GM19328 (cell line): ENCODE measurements at regions not wholly inside any gene's neighbourhood (a gene's known extent, or its start where the extent isn't known, plus 50 kb on each side); places are given as distances from the start of the nearest gene placed in this dataset.
"Not testable (repeated sequence)": the region's sequence is repeated elsewhere in the genome, so short reads cannot be mapped to it uniquely, and the experiment has no call there.

Source experiments
- ATAC-seq: cut with Tn5 transposase; IDR thresholded peaks from one replicate; pipeline ENCODE4 v1.9.1; 2021; ENCODE audit warnings: mild to moderate bottlenecking, moderate library complexity; ENCODE audit not compliant: unreplicated experiment

DNA sequence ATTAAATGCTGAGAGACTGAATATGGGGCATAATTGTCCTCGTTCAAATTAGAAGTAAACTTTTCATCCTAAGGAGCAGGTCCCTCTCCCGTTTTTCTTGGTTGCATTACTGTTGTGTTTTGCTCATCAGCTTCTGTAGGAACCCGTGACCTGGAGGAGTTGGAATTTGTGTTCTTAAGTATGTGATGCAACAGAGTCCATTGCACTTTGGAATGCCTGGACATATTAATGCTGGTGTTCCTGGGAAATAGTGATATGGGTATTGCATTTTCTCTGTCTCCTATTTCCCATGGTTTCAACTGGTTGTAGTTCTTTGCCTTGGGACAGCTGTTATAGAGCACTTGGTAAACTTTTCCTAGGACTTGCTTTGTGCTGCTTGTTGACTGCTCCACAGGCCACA lies 417.8 kb upstream of the LCORL start:
- no peak for ATAC-seq

DNA sequence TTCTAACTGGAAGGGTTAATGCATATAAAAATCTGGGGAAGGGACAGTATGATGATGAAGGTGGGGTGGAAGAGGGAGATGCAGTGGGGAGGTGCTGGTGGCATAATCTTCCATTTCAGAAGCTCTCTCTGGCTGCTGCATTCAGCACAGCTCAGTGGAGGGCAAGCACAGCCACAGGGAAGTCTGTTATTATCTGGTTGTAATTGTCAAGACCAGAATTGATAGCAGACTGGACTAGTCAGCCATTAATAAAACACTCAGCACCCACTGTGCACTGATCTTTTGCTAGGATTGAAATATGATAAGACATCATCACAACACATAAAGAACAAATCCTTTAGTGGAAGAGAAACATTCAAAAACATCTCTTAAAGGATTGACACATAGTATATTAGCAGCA lies 414.2 kb upstream of the LCORL start:
- ATAC-seq = no peak

DNA sequence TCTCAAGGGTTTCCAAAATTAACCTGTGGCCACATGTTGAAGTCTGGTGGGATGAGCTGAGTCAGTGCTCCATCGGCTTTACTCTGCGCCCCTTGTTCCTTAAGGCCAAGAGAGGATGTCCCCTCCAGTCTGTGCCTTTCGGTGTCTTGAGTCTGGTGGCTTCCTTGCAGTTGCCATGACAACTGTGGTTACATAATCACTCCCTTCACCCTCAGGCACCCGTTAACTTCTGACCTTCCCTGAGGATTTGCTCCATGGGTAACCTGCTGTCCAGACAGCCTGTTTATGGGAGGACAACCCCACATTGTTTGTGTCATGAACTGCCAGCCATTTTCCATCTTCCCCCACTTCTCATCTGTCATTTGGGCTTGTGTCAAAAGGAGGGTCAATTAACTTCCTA lies 401.1 kb upstream of the LCORL start:
- ATAC-seq = no peak

DNA sequence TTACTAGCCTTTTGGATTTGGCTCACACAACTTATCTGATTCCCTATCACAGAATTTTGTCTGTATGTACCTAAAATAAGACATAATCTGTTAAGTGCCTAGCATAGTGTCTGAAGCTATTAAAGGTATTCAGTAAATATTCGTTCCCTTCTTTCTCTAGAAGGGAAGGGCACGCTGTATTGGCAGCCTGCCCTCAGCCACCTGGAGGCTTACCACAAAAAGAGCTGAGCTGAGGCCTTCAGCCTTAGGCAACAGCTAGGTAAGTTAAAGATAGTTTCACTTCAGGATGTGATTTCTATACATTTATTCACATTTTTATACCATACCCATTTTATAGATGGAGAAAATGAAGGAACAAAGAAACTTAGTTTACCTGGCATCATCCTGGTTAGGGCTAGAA lies 400.0 kb upstream of the LCORL start:
- ATAC-seq = no peak

DNA sequence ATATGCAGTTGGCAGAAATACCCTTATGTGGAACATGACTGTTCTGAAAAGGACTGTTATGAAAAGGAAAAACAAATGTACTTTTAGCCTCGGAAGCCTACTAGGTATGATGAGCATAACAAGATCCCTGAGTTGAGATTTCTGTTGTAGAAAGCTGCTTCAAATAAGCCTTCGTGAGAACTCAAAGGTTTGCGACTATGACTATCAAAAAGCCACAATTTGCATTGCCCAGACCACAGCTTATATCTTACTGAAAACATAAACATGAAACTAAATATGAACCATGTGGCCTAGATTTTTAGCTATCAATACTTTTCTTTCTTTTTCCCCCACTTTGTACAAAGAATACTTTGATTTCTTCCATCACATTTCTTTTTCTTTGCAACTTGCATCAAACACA lies 398.2 kb upstream of the LCORL start:
- ATAC-seq = peak; percentile 55

DNA sequence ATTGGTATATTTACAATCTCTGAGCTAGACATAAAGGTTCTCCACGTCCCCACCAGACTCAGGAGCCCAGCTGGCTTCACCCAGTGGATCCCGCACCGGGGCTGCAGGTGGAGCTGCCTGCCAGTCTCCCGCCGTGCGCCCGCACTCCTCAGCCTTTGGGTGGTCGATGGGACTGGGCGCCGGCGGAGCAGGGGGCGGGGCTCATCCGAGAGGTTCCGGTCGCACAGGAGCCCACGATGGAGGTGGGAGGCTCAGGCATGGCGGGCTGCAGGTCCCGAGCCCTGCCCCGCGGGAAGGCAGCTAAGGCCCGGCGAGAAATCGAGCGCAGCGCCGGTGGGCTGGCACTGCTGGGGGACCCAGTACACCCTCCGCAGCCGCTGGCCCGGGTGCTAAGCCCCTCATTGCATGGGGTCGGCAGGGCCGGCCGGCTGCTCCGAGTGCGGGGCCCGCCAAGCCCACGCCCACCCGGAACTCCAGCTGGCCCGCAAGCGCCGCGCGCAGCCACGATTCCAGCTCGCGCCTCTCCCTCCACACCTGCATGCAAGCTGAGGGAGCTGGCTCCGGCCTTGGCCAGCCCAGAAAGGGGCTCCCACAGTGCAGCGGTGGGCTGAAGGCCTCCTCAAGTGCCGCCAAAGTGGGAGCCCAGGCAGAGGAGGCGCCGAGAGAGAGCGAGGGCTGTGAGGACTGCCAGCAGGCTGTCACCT lies 396.8 kb upstream of the LCORL start:
- ATAC-seq = not testable (repeated sequence)

DNA sequence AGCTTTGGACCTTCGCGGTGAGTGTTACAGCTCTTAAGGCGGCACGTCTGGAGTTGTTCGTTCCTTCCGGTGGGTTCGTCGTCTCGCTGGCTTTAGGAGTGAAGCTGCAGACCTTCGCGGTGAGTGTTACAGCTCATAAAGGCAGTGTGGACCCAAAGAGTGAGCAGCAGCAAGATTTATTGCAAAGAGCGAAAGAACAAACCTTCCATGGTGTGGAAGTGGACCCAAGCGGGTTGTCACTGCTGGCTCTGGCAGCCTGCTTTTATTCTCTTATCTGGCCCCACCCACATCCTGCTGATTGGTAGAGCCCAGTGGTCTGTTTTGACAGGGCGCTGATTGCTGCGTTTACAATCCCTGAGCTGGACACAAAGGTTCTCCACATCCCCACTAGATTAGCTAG lies 396.1 kb upstream of the LCORL start:
- ATAC-seq = not testable (repeated sequence)

DNA sequence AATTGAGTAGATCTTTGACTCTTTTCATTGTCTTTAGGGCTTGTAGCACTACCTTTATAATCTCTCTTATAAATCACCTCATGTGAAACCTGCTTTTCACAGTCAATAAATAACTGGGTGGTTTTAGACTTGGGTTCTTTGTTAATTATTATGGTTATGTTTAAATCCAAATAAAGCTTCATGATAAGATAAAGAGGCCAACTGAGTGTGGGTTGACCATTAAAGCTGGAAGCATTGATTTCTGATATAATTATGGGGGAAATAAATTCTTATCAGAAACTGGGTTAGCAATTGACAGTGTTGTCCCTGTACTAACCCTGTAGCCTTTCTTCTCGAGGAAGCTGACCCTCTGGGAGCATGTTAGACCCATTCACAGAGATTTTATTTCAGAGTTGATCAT lies 384.7 kb upstream of the LCORL start:
- ATAC-seq = no peak

DNA sequence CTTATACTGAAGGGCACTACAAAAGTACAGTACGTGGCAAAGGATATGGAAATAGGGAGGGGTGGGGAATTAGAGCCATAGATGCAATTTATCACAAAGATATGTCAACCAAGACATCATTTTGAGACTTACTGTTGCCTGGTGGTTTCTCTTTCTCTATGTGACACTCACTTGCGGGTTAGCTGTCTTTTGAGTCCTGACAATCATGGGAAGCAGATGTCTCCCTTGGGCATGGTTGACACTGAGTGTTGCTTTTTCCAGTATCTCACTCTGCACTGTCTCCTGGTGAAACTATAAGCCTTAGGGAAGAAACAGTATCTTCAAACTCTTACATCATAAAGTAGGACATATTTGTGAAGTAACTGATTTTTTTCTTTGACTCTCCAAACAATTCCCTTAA lies 383.5 kb upstream of the LCORL start:
- ATAC-seq = no peak

DNA sequence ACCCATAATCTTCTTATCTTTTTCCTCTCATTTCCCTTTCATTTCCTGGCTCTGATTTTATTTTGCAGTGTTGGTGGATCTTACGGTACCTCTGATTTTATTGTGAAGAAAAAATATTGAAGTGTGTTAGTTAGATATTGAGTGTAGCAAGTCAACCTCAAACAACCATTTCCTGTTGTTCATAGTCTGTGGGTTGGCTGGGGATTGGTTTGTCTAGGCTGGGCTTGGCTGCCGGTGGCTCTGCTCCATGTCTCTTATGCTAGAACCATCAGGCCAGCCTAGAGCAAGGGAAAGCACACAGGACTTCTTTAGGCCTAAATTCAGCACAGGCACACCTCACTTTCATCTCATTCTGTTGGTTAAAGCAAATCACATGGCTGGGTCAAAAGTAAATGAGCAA lies 383.1 kb upstream of the LCORL start:
- no peak for ATAC-seq

DNA sequence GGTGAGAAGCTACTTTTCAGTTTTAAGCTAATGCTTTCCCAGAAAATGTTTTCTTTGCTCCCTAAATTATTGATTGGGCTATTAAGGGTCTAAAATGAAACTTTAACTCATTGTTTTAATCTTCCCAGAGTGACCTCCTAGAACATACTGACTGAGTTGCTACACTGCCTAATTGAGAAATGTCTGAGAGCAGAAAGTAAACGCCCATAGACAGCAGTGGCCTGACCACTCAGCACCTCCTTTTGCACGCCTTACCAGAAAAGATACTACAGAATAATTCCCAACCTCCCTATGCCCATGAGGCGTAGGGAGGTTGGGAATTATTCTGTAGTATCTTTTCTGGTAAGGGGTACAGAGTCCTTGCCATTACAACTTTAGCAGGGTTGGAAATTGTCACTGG lies 381.8 kb upstream of the LCORL start:
- ATAC-seq = no peak

DNA sequence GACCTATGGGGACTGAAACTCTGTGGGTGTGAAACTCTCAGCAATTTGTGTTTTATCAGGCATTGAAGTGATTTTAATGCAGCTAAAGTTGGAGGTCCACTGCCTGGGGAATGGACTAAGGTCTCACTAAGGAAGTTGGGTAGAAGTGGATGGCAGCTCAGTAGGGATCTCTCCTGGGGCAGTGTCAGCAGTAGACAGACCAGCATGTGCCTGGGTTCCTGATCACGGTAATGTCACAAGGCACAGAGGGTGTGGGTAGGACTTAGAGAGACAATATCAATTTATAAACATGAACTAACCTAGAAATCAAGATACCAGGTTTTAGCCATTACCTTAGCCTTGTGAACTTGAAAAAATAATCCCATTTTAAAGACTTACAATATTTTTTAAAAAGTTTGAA lies 380.3 kb upstream of the LCORL start:
- no peak for ATAC-seq

DNA sequence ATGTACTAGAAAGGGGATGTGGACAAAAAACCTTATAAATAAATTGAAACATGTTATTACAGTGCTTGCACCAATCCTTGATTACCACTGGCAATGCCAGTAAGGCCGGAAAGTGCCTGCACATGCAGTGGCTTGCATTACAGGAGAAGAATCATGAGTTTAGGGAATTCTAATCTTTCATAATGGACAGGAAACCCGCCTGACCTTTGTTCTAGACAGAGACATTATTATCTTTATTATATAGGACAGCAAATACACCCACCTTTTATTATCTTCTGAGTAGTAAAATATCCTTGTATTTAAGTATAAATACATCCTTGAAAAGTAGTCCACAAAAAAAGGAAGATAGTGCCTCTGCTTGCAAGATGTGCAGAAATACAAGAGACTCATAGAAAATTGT lies 379.9 kb upstream of the LCORL start:
- ATAC-seq = no peak

DNA sequence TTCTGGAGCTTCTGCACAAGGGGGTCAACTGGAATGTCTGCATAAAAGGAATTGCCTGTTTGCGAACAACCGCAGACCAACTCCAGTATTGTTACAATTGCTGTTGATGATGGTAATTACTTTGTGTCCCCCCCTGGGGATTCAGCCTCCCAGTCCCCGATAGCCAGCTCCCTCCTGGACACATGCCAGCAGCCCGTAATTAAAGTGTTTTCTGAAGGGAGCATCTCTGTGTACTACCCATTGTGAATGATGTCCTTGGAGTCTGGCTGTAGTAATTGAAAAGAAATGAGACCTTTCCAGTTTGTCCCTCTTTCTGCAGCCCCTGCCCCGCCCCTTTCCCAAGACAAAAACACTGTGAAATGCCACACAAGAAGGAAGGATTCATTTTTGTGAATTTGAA lies 377.1 kb upstream of the LCORL start:
- ATAC-seq = no peak

DNA sequence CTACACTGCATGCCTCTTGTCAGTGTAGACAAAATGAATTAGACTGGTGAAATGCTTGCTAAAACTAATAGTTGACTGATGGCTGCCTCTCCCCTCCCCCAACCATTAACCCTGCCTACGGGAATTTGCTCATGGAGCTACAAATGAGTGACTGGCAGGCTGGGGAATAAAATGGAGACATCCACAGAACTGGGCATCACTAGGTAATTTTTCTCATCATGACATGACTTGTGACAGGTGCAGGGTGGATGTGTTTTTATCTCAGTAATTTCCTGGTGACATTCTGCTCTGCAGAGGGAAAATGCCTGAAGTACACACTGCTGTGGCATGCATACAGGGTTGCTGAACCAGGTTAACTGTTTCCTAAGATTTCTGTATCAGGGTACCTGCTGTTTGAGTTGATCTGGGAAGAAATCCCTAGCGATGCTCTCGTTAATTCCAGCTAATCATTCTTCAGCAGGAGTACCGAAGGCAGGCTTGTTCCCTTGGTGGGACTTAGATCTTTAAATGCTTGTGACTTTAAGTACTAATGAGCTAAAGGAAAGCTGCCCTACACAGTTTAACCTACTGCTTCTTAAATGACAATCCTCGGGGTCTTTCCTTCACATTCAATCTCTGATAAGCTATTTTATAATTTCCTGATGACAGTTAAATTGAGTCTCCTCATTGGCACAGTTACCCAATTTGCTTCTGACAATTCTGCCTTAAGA lies 376.3 kb upstream of the LCORL start:
- ATAC-seq = no peak

DNA sequence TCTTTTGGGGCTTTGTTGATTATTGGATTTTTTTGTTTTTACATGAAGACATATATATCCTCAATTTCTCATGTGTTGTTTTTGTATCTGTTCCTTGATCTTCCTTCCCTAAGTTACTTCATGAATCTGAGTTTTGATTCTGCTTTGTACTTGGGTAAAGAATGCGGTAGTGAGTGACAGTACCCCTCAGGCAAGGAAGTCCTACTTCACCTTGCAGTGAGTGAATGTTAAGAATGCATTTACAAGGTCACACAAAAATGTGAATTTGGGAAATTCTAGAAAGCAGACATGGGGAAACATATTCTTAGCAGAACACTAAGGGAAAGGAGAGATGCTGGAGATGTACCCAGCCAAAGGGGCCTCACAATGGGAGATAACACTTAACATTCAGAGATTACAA lies 373.1 kb upstream of the LCORL start:
- ATAC-seq = no peak

DNA sequence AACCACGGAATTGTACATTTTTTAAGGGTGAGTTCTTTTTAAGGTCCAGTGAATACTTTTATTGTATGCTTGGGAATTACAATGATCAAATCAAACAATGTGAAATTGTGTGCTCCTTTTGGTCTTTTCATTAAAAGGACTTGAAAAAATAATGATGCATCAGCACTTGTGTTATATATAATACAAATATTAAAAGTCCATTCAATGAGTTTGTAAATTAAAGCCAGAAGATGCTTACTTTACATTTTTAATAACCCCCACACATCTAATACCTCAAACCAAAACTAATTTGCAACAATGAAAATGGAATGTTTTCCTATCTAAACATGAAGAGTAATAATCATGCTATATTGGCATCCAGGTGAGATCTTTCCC lies 369.8 kb upstream of the LCORL start:
- ATAC-seq = no peak

DNA sequence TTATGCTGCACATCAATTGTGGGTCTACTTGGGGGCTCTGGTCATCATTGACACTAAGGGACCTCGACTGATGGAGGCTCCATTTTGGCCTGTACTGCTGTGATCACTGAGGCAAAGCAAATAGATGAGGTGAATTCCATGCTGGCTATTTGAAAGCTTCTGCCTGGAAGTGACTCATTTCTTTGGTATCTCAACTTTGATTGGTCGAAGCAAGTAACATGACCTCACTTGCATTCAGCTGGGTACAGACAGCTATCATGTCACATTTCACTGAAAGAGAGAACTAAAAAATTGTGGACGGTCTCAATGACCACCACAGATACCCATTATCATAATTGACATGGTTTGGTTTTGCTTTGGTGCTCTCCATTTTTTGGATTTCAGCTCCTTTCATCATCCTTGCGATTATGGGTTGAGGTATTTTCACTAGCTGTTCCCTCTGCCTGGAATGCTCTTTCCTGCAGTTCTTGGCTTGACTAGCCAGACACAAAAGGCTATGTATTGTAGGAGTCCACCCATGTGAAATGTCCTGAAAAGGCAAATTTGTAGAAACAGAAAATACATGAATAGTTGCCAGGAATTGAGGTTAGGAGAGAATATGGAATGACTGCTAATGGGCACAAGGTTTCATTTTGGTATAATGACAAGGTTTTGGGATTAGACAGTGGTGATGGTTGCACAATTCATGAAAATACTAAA lies 369.2 kb upstream of the LCORL start:
- ATAC-seq = no peak

DNA sequence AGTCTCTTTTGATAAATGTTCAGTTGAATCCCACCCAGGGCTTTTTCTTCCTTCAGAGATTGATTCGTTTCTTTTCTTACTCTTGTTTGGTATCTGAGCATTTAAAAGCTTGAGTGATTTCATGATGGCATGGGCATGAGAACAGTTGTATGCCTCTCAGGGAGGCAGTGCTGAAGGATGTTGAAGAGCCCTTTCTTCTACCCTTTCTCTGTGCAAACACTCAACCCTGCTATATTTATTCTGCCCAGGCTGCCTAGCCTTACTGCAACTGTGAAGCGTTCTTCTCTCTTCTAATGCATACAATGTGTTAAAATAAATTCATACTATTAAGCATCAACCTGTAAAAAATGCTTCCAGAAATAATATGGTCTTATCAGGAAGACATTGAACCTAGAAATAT lies 367.6 kb upstream of the LCORL start:
- ATAC-seq = no peak

DNA sequence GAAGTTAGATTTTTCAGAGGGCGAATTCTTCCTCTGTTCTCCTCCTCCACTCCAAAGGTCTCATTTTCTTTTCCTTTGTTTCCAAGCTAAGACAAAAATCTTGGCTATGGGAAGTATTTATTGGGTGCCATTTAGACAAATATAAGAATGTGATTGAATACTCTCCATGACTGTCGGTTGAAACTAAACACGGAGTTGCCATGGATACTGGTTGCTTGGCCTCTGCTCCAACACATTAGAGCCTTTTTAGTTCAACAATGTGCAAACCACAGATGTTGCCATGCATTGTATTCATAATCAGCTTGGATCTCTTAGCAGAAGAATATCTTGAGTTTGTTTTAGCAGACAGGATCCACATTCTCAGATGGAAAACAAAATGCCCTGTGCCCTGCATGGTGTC lies 366.5 kb upstream of the LCORL start:
- no peak for ATAC-seq

DNA sequence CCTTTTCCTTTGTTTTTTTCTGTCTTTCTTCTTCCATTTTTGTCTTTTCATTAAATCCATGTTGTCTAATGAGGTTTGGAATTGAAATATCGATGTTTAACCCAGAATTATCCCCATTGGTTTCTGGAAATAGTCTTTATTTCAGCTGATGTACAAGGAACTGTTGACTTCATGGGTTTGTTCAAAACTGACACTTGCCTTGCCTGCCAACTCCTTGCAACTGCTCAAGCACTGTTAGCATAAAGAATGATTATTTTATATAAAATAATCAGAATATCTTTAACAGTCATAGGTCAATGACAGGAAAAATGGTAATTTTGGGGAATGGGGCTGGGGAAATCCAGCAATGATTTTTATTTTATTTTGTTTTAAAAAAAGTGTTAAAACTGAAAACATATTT lies 359.6 kb upstream of the LCORL start:
- no peak for ATAC-seq

DNA sequence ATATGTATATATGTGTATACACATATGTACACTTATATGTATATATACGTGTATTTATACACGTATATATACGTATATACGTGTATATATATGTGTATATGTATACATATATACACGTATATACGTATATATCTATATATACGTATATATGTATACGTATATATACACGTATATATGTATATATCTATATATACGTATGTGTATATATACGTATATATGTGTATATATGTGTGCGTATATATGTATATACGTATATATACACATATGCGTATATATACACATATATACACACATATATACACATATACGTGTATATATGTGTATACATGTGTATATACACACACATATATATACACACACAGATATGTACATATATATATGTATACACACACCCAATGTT lies 348.0 kb upstream of the LCORL start:
- ATAC-seq = no peak
